ENCODE measurements at regions not wholly inside any gene's neighbourhood (a gene's known extent, or its start where the extent isn't known, plus 50 kb on each side); places are given as distances from the start of the nearest gene placed in this dataset.
"Not testable (repeated sequence)": the region's sequence is repeated elsewhere in the genome, so short reads cannot be mapped to it uniquely, and the experiment has no call there.

GRCh38 chr1:195159795-195160194 lies 1448.4 kb downstream of the KCNT2 start:
- not testable (repeated sequence) for DNase-seq

DNA sequence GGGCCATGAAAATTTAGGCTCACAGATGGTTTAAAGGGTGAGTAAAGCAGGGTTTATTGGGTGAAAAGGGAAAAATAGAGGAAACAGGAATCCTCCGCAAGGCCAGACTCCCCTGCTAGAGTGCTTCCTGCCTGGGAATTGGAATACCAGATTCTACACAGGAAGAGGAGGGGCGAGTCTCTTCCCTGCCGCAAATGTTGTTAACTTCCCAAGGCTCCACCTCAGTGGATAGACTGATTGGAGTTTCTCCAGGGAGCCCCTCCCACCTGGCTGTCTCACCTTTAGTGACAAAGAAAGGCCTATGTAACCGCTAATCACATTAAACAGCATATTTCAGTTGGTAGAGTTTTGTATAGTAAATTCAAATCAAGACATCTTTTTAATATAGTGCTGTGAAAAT lies 1450.1 kb downstream of the KCNT2 start:
- no peak for DNase-seq

DNA sequence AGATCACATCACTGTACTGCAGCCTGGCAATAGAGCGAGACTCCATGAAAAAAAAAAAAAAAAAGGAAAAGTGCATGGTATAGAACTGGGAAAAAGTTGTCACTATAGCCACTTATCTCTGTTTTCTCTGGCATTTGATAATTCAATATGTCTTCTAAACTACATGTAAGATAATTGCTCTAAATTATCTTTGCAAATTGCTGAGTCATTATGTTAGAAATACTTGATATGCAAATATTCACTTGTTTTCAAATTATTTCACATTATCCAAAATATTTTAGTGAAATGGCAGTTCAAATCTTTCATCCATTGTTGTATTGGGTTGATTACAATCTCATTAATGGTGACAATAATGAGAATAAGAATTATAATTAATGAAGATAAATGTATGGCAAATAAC lies 1455.1 kb downstream of the KCNT2 start:
- DNase-seq, result no peak

DNA sequence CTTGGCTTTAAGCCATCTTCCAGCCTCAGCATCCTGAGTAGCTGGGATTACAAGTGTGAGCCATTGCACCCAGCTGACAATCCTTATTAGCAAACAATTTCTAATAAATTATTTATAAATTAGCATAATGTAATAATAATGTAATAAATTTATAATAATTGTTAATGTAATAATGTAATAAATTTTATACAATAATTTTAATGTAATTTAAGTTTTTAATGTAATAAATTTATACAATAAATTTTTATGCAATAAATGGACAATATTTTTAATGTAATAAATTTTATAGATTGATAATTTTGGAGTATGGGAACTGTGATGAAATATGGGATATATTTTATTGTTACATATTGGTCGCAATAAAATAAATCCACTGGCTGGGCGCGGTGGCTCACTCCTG lies 1457.5 kb downstream of the KCNT2 start:
- DNase-seq, result no peak

GRCh38 chr1:195141294-195141693 lies 1466.9 kb downstream of the KCNT2 start:
- no peak for DNase-seq

GRCh38 chr1:195130598-195130997 lies 1477.6 kb downstream of the KCNT2 start:
- DNase-seq, result no peak

DNA sequence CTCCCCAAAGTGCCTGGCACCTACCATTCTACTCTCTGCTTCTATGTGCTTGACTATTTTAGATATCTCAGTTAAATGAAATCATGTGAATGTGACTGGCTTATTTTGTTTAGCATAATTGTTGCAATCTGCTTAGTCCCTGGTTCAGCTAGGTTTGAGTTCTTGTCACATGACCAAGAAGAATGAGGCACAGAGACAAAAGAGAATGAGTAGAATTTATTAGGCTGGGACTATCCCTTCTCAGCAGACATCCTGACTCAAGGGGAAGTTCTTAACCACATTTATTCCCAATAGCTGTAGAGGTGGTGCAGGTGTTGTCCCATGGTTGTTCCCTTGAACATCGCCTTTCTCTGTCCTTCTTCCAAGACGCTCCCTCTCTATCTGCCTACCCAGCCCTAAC lies 1485.7 kb downstream of the KCNT2 start:
- DNase-seq, result no peak

- no peak for DNase-seq
These were observed 1494.8 kb downstream of the KCNT2 start for GRCh38 chr1:195113471-195113870.

DNA sequence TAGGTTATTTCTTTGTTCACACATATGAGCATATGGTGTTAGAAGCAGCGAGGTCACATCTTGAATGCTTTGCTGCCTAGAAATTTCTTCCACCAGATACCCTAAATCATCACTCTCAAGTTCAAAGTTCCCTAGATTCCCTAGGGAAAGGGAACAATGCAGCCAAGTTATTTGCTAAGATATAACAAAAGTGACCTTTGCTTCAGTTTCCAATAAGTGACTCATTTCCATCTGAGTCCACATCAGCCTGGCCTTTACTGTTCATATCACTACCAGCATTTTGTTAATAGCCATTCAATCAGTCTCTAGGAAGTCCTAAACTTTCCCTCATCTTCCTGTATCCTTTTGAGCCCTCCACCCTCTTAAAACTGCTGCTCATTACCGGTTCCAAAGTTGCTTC lies 1502.5 kb downstream of the KCNT2 start:
- no peak for DNase-seq

DNA sequence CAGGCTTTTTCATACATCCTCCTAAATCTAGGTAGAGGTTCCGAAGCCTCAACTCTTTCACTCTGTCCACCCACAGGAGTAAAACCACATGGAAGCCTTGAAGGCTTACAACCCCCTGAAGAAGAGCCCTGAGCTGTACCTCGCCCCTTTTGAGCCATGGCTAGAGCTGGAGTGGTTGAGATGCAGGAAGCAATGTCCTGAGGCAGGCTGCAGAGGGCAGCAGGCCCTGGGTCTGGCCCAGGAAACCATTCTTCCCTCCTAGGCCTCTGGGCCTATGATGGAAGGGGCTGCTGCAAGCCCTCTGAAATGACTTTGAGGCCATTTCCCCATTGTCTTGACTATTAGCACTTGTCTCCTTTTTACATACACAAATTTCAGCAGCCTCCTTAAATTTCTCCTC lies 1503.0 kb downstream of the KCNT2 start:
- no peak for DNase-seq

- DNase-seq, result no peak
These were observed 1510.9 kb downstream of the KCNT2 start for GRCh38 chr1:195097316-195097715.

- no peak for DNase-seq
These were observed 1512.2 kb downstream of the KCNT2 start for GRCh38 chr1:195096051-195096521.

DNA sequence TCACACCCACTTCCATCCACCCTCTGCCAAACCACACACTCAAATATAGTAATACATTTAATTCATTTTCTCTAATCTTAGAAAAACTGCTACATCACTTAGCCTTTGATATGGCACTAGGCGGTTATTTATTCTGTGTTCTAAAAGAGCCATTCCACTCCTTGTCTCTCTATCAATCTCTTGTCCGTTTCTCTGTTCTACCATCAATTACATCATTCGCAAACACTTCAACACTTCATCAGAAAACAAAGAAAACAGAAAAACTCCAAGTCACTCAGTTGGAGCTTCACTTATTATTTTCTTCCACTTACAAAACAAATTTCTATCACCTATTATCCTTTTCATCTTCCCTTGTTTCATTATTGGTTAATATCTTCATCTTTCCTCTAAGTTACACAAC lies 1523.0 kb downstream of the KCNT2 start:
- DNase-seq, result no peak

DNA sequence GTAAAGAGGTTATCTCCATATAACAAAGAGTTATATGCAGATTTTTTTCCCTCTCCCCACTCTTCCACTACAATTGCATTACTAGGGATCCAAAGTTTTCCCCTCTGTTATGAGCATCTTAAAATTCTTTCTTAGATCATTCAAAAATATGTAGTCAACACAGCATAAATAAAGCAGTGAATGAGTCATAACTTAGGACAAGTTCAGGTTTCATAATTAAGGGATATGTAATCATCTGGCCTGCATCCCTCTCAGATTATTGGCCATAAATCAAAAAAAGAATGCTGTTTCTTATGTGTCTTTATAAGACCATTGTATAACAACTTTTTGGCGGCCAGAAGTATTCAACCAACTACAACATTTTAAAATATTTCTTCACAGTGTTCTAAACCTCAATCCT lies 1526.1 kb downstream of the KCNT2 start:
- no peak for DNase-seq

GRCh38 chr1:195076682-195077081 lies 1531.6 kb downstream of the KCNT2 start:
- no peak for DNase-seq

GRCh38 chr1:195075973-195076372 lies 1532.3 kb downstream of the KCNT2 start:
- DNase-seq, result no peak

- DNase-seq, result no peak
These were observed 1536.8 kb downstream of the KCNT2 start for GRCh38 chr1:195071461-195071860.

DNA sequence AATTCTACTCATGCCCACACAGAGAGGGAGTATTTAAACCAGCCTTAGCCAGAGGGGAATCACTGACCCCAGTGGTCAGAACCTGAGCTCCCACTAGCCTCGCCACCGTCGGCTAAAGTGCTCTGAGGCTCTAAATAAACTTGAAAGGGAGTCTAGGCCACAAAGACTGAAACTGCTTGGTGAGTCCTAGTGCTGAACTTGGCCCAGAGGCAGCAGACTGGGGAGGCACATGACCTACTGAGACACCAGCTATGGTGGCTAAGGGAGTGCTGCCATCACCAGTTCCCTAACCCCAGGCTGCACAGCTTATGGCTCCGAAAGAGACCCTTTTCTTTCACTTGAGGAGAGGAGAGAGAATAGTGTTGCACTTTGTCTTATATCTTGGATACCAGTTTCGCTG lies 1542.8 kb downstream of the KCNT2 start:
- DNase-seq, result no peak

DNA sequence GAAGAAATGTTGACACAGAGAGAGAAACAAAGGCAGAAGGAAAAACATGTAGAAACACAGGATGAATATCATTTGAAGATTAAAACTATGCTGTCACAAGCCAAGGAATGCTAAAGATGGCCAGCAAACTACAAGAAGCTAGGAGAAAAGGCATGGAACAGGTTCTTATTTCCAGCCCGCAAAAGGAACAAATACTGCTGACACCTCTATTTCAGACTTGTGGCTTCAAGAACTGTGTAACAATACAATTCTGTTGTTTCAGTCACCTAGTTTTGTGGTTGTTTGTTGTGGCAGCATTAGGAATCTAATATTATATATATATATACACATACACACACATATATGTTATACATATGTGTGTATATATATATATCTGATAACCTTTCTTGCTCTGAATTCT lies 1543.9 kb downstream of the KCNT2 start:
- no peak for DNase-seq

- no peak for DNase-seq
These were observed 1554.0 kb downstream of the KCNT2 start for GRCh38 chr1:195054217-195054687.

- no peak for DNase-seq
These were observed 1554.8 kb downstream of the KCNT2 start for GRCh38 chr1:195053478-195053877.

DNA sequence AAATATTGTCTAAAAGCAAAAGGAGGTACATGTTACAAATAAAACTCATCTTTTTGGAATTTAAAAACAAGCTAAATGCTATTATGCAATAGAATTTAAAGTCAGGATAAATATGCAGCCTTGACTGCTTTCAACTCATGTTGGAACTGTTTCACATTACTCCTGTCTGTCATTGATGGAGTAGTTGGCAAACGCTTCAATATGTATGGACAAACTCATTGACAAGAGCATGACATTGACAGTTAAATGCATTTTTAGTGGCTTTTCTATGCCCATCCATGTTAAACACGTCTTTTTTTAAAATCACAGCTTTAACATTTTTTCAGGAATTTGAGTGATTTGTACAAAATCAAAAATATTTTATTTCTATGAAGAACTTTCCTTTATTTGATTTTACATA lies 1560.5 kb downstream of the KCNT2 start:
- no peak for DNase-seq

GRCh38 chr1:195045072-195045471 lies 1563.2 kb downstream of the KCNT2 start:
- no peak for DNase-seq

GRCh38 chr1:195030793-195031192 lies 1577.4 kb downstream of the KCNT2 start:
- DNase-seq, result no peak

DNA sequence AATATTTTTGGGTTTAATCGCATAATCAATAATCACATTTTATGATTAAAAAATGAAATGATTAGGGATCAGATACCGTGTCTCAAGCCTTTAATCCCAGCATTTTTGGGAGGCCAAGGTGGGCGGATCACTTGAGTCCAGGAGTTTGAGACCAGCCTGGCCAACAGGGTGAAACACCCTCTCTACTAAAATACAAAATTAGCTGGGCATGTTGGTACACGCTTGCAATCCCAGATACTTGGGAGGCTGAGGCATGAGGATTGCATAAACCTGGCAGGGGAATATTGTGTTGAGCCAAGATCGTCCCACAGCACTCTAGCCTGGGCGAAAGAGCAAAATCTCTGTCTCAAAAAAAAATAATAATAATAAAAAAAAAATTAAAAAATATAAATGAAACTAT lies 1581.4 kb downstream of the KCNT2 start:
- no peak for DNase-seq

DNA sequence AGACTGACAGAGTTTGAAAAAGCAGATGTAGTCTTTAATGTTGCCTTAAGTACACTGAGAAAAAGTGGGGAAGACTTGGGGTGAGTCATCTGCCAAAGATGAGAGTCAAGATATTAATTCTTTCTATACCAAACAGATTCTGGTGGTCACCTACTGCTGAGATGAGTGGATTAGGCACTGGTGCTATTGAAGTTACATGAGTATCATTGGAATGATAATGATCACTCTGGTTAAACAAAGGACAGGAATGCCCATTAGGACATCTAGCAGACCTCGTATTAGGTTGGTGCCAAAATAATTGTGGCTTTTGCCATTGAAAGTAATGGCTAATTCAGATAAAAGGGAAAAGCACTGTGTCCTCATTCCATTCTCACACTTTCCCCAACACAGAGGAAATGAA lies 1588.9 kb downstream of the KCNT2 start:
- no peak for DNase-seq
